ENCODE measurements at regions not wholly inside any gene's neighbourhood (a gene's known extent, or its start where the extent isn't known, plus 50 kb on each side); places are given as distances from the start of the nearest gene placed in this dataset.

DNA sequence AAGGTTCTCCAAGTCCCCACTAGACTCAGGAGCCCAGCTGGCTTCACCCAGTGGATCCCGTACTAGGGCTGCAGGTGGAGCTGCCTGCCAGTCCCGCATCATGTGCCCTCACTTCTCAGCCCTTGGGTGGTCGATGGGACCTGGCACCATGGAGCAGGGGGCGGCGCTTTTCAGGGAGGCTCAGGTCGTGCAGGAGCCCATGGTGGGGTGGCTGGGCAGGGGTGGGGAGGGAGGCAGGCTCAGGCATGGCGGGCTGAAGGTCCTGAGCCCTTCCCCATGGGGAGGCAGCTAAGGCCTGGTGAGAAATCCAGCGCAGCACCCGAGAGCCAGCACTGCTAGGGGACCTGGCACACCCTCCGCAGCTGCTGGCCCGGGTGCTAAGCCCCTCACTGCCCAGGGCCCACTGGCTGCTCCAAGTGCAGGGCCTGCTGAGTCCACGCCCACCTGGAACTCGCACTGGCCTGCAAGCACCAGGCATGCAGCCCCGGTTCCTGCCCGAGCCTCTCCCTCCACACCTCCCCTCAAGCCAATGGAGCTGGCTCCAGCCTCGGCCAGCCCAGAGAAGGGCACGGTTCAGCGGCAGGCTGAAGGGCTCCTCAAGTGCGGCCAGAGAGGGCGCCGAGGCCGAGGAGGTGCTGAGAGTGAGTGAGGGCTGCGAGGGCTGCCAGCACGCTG lies 72.7 kb upstream of the SLIT2 start:
- Histone ChIP-seq H3K27ac (ENCODE audit: low read depth, low read length) (no peak overlapping the region), H3K4me3 (ENCODE audit: low read depth, low read length) (no peak overlapping the region), H3K9me3 (ENCODE audit: control insufficient read depth, insufficient read depth, low read length) (peaks cover 9% of the 10 kb centered on the region), H3K27me3 (ENCODE audit: control insufficient read depth, insufficient read depth, low read length) (no peaks in the 10 kb centered on the region)
- CTCF ChIA-PET = no interaction called here
- no peak for DNase-seq (ENCODE audit: low read depth, low spot score)
- POLR2A ChIA-PET = no interaction called here
- TF ChIP-seq, protein P1, sequence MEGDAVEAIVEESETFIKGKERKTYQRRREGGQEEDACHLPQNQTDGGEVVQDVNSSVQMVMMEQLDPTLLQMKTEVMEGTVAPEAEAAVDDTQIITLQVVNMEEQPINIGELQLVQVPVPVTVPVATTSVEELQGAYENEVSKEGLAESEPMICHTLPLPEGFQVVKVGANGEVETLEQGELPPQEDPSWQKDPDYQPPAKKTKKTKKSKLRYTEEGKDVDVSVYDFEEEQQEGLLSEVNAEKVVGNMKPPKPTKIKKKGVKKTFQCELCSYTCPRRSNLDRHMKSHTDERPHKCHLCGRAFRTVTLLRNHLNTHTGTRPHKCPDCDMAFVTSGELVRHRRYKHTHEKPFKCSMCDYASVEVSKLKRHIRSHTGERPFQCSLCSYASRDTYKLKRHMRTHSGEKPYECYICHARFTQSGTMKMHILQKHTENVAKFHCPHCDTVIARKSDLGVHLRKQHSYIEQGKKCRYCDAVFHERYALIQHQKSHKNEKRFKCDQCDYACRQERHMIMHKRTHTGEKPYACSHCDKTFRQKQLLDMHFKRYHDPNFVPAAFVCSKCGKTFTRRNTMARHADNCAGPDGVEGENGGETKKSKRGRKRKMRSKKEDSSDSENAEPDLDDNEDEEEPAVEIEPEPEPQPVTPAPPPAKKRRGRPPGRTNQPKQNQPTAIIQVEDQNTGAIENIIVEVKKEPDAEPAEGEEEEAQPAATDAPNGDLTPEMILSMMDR (IDR thresholded peaks at IDR 0.05; ENCODE audit: low read depth, low read length) = no peak

GRCh38 chr4:20176881-20177280 lies 74.8 kb upstream of the SLIT2 start:
- no peak overlapping the region for H3K27ac ChIP-seq (ENCODE audit: low read depth, low read length)
- TF ChIP-seq, protein P1 (IDR thresholded peaks at IDR 0.05; ENCODE audit: low read depth, low read length) = no peak
- no peak overlapping the region for H3K4me3 ChIP-seq (ENCODE audit: low read depth, low read length)
- DNase-seq (ENCODE audit: low read depth, low spot score) = no peak
- peaks cover 9% of the 10 kb centered on the region for H3K9me3 ChIP-seq (ENCODE audit: control insufficient read depth, insufficient read depth, low read length)
- CTCF ChIA-PET = no interaction called here
- POLR2A ChIA-PET = no interaction called here
- H3K27me3 ChIP-seq (ENCODE audit: control insufficient read depth, insufficient read depth, low read length) = no peaks in the 10 kb centered on the region

DNA sequence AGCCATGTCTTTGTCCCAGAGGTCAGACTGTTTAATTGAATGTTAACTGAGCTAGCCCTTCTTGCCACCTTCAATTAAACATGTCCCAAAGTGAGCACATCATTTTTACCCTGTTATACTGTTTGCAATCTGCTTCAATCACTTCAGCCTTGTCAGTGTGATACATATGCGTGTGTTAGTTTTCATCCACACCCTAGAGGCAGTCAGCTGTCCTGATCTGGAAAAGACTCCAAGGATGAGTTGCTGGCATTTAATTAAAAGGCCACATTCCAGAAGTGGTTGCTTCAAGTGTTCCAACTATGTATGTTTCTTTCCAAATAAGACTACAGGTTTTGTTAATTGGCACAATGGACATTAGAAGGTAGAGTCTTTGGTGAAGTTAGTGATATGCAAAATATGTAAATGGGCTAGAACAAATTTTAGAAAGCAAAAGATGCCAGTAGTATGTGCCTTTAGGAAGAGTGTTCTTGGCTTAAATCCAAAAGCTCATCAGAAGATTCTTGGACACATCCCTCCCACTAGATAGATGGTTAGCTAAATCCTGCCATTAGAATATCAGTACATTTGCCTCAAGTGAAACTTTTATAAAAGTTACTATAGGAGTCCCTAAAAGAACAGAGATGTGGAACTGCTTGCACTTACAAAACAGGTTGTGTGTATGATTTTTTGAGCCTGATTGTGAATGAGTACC lies 79.5 kb upstream of the SLIT2 start:
- no peak overlapping the region for H3K27ac ChIP-seq (ENCODE audit: low read depth, low read length)
- H3K4me3 ChIP-seq (ENCODE audit: low read depth, low read length) = no peak overlapping the region
- no peak for DNase-seq (ENCODE audit: low read depth, low spot score)
- ChIA-PET CTCF (no interaction called here), POLR2A (no interaction called here)
- H3K27me3 ChIP-seq (ENCODE audit: control insufficient read depth, insufficient read depth, low read length) = no peaks in the 10 kb centered on the region
- TF ChIP-seq, protein P1 (IDR thresholded peaks at IDR 0.05; ENCODE audit: low read depth, low read length) = no peak
- H3K9me3 ChIP-seq (ENCODE audit: control insufficient read depth, insufficient read depth, low read length) = no peaks in the 10 kb centered on the region

DNA sequence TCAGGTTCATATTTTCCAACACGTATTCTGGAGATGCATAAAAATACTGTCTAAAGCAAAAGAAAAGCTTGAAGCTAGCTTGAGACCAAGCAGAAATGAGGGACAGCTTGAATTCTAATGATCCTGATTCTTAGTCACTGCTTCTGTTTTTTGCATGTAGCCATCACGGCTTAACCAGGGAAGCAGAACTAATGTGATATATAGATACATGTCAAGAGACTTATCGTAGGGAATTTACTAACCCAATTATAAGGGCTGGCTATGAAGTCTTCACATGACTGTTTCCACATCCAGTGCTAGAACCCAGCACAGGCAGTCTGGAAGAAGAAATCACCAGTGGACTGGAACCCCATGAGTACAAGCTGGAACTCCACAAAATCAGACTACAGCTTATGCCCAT lies 85.2 kb upstream of the SLIT2 start:
- DNase-seq (ENCODE audit: low read depth, low spot score) = no peak
- Histone ChIP-seq H3K4me3 (ENCODE audit: low read depth, low read length) (no peak overlapping the region), H3K27ac (ENCODE audit: low read depth, low read length) (no peak overlapping the region), H3K9me3 (ENCODE audit: control insufficient read depth, insufficient read depth, low read length) (no peaks in the 10 kb centered on the region), H3K27me3 (ENCODE audit: control insufficient read depth, insufficient read depth, low read length) (no peaks in the 10 kb centered on the region)
- TF ChIP-seq, protein P1 (IDR thresholded peaks at IDR 0.05; ENCODE audit: low read depth, low read length) = no peak
- CTCF ChIA-PET = no interaction called here
- POLR2A ChIA-PET = no interaction called here

DNA sequence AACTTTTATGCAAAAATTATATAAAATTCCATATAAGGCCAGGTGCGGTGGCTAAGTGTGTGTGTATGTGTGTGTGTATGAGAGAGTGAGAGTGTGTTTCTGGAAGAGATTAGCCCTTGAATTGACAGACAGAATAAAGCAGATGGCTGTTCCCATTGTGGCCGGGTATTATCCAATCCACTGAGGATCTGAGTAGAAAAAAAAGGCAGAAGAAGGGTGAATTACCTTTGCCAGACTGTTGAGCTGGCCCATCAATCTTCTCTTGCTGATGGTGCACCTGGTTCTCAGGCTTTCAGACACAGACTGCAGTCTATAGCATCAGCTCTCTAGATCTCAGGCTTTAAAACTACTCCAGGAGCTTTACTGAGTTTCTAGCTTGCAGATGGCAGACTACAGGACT lies 92.2 kb upstream of the SLIT2 start:
- TF ChIP-seq, protein P1 (IDR thresholded peaks at IDR 0.05; ENCODE audit: low read depth, low read length) = no peak
- POLR2A ChIA-PET = no interaction called here
- no peak for DNase-seq (ENCODE audit: low read depth, low spot score)
- Histone ChIP-seq H3K9me3 (ENCODE audit: control insufficient read depth, insufficient read depth, low read length) (no peaks in the 10 kb centered on the region), H3K27ac (ENCODE audit: low read depth, low read length) (no peak overlapping the region), H3K4me3 (ENCODE audit: low read depth, low read length) (no peak overlapping the region), H3K27me3 (ENCODE audit: control insufficient read depth, insufficient read depth, low read length) (no peaks in the 10 kb centered on the region)
- CTCF ChIA-PET = no interaction called here
